ENCODE measurements at regions not wholly inside any gene's neighbourhood (a gene's known extent, or its start where the extent isn't known, plus 50 kb on each side); places are given as distances from the start of the nearest gene placed in this dataset.

DNA sequence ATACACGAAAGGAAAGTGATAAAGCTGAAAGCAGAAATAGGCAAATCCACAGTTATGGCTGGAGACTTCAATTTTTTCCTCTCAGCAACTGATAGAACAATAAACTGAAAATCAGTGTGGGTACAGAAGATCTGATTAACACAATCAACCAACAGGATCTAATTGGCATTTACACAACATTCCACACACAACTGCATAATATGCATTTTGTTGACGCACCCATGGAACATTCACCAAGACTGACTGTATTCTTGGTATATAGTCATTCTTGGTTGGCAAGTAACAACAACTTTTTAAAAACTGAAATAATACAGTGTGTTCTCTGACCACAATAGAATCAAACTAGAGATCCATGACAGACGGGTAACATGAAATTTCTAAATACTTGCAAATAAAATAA lies 218.7 kb upstream of the S1PR3 start:
- Mint-ChIP-seq H3K27me3 (peaks cover 0 to 30% (median 11%) of the 10 kb centered on the region in 3 donors), H3K36me3 (no peaks in the 10 kb centered on the region), H3K4me1 (peaks cover 13 to 17% (median 13%) of the 10 kb centered on the region in 3 donors), H3K9me3 (peaks cover 0 to 2% (median 0%) of the 10 kb centered on the region in 7 donors), H3K4me3 (no peak overlapping the region), H3K27ac (no peak overlapping the region)
- no peak for ATAC-seq (ENCODE audit: low read depth in 2 of 2)
- no peak for DNase-seq

DNA sequence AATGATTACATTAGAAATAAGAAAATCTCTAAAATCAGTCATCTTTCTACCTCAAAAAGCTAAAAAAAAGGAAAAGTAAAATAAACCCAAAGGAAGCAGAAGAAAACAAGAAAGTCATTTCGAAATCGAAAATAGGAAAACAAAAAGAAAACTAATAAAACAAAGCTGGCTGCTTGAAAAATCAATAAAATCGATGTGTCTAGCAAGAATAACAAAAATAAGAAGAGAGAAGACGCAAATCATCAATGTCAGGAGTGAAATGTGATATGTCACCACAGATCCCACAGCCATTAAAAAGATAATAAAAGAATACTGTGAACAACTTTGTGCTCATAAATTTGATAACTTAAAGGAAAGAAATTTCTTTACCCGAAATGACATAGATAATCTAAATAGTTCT lies 218.1 kb upstream of the S1PR3 start:
- Mint-ChIP-seq H3K4me3 (peak overlapping the region in 1 of 8 donors; percentile 29), H3K9me3 (no peaks in the 10 kb centered on the region)

DNA sequence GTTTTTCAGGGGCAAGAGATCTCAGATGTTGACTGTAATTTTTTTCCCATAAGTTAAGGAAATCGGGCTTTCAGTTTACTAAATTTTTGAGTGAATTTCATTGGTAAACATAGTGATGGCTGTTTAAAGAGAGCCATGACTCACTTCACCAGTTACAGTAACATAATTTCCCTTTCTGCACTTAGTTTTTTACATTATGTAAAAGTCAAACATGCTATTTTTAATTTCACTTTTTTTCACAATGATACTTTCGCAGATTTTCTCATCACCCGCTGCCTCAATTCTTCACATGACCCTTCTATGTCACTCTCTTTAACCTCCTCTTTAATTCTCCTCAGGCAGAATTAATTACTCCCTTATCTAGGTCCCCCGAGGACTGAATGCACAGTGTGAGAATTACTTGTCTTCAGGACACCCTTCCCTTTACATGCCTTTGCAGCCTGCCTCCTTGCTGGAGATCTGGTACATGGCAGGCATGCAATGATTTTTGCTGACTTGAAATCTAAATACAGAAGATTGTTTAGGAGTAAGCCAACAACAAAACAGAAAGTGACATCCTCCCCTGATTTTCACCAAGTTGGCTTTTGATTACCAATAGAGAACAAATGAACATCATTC lies 217.5 kb upstream of the S1PR3 start:
- no peak for ATAC-seq (ENCODE audit: low read depth in 2 of 2)
- peaks cover 23 to 24% (median 23%) of the 10 kb centered on the region in 3 donors for H3K4me1 Mint-ChIP-seq

More for the DNA sequence above, 218.1 kb upstream of the S1PR3 start:
- H3K4me1 Mint-ChIP-seq, result peaks cover 19 to 23% (median 19%) of the 10 kb centered on the region in 3 donors
- DNase-seq (no peak), ATAC-seq (ENCODE audit: low read depth in 2 of 2) (no peak)
- no peak overlapping the region for H3K27ac Mint-ChIP-seq
- H3K36me3 Mint-ChIP-seq, result no peaks in the 10 kb centered on the region
- peaks cover 0 to 30% (median 11%) of the 10 kb centered on the region in 3 donors for H3K27me3 Mint-ChIP-seq

DNA sequence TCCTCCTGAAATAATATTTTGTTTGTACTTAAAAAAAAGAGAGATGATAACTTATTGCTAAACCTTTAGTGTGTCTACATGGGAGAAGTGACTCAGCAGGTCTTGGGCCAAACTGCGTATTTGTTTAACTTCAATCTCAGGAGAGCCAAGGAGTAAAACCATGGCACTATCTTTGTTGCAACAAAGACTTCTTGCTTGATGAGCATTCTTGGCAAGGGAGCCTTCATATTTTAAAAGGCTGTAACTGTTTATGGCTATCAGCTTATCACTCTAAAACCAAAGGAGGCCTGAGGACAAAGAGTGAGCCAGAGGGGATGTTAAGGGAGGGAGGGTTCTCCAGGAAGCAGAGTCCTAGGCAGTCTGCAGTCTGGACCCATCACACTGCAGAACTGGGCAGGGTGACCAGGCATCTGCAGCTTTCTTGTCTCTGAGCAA lies 216.2 kb upstream of the S1PR3 start:
- ATAC-seq (ENCODE audit: low read depth in 2 of 2) (no peak), DNase-seq (no peak)
- peak overlapping the region in 1 of 8 donors; percentile 42 for H3K4me3 Mint-ChIP-seq

More for the DNA sequence above, 217.5 kb upstream of the S1PR3 start:
- no peak overlapping the region for H3K27ac Mint-ChIP-seq
- no peak for DNase-seq
- no peaks in the 10 kb centered on the region for H3K36me3 Mint-ChIP-seq
- H3K27me3 Mint-ChIP-seq, result peaks cover 0 to 30% (median 11%) of the 10 kb centered on the region in 3 donors
- no peaks in the 10 kb centered on the region for H3K9me3 Mint-ChIP-seq
- no peak overlapping the region for H3K4me3 Mint-ChIP-seq

DNA sequence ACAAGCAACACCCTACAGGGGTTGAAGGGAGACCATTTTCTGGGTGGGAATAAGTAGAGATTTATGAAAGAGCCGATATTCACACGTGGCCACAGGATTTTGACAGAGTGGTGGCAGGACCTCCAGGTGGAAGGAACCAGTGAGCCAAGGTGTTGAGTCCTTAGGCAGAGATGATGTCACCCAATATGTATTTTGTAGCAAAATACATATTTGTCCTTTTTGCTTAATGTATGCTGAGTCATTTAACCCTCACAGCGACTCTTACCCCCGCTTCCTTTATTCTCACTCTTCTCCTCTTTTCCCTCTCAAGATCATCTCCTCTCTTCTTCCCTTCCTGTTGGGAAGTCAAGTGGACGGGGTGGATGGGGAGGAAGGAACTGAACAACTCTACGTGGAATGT lies 215.7 kb upstream of the S1PR3 start:
- Mint-ChIP-seq H3K4me1 (peaks cover 23 to 24% (median 23%) of the 10 kb centered on the region in 3 donors), H3K9me3 (no peaks in the 10 kb centered on the region), H3K27ac (no peak overlapping the region), H3K27me3 (peaks cover 0 to 30% (median 11%) of the 10 kb centered on the region in 3 donors), H3K4me3 (peak overlapping the region in 1 of 8 donors; percentile 42), H3K36me3 (no peaks in the 10 kb centered on the region)
- DNase-seq (no peak), ATAC-seq (ENCODE audit: low read depth in 2 of 2) (no peak)

More for the DNA sequence above, 216.2 kb upstream of the S1PR3 start:
- H3K4me1 Mint-ChIP-seq, result peaks cover 23 to 24% (median 23%) of the 10 kb centered on the region in 3 donors
- no peaks in the 10 kb centered on the region for H3K36me3 Mint-ChIP-seq
- H3K27me3 Mint-ChIP-seq, result peaks cover 0 to 30% (median 11%) of the 10 kb centered on the region in 3 donors
- no peaks in the 10 kb centered on the region for H3K9me3 Mint-ChIP-seq
- H3K27ac Mint-ChIP-seq, result no peak overlapping the region

DNA sequence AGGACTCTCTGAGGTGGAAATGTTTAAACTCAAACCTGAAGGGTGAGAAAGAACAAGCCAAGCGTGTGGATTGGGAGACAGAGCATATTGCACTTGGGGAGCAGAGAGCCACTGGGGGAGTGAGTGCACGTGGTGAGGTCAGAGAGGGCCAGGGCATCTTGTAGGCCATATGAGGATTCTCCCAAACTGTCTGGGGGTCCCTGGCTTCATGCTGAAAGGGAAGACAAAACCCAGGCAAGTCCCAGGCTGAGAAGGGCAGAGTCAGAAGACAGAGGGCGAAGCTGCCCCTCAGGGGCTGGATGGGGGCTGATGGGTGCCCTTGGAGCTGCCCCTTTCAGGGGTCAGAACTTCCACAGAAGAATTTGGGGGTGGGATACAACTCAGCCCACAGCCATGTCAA lies 215.3 kb upstream of the S1PR3 start:
- Mint-ChIP-seq H3K27me3 (peaks cover 0 to 30% (median 11%) of the 10 kb centered on the region in 3 donors), H3K9me3 (no peaks in the 10 kb centered on the region), H3K27ac (peak overlapping the region in 1 of 6 donors; percentile 48), H3K36me3 (no peaks in the 10 kb centered on the region), H3K4me1 (peaks cover 23 to 24% (median 23%) of the 10 kb centered on the region in 3 donors), H3K4me3 (no peak overlapping the region)
- ATAC-seq (ENCODE audit: low read depth in 2 of 2) (no peak), DNase-seq (no peak)

DNA sequence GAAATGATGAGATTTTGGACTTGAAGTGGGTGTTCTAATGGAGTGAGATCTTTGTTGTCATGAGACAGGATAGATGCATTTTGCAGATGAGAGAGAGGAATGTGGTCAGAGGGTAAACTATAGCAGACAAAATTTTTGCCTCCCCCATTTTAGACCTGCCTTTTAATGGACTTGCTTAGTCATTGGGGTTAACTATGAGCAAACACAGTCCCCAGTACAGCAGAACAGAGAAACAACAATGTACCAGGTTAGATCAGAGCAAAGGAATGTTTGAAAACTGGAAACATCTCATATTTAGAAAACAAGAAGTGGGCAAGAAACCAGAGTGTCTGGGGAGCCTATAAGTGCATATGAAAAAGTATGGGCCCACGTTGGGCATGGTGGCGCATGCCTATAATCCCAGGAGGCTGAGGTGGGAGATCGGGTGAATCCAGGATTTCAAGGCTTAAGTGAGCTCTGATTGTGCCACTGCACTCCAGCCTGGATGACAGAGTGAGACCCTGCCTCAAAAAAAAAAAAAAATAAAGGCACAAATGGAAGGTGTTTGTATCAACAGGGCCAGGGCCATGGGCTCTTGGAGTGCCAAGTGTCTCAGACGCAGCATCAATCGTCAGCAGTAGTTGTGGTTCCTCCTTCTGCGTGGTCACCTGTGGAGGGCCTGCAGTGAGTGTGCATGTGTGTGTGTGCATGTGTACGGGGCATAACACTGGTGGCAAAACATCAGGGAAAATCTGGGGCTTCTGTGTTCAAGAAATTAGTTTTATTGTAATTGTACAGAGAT lies 214.4 kb upstream of the S1PR3 start:
- Mint-ChIP-seq H3K36me3 (no peaks in the 10 kb centered on the region), H3K27me3 (peaks cover 3 to 30% (median 15%) of the 10 kb centered on the region in 3 donors), H3K4me3 (peak overlapping the region in 5 of 8 donors; percentile 2 to 84 (median 46)), H3K27ac (peak overlapping the region in 5 of 6 donors; percentile 31 to 78 (median 38)), H3K9me3 (no peaks in the 10 kb centered on the region), H3K4me1 (peaks cover 24 to 27% (median 25%) of the 10 kb centered on the region in 3 donors)
- DNase-seq (peak; percentile 20), ATAC-seq (ENCODE audit: low read depth in 2 of 2) (peak; percentile 94)

DNA sequence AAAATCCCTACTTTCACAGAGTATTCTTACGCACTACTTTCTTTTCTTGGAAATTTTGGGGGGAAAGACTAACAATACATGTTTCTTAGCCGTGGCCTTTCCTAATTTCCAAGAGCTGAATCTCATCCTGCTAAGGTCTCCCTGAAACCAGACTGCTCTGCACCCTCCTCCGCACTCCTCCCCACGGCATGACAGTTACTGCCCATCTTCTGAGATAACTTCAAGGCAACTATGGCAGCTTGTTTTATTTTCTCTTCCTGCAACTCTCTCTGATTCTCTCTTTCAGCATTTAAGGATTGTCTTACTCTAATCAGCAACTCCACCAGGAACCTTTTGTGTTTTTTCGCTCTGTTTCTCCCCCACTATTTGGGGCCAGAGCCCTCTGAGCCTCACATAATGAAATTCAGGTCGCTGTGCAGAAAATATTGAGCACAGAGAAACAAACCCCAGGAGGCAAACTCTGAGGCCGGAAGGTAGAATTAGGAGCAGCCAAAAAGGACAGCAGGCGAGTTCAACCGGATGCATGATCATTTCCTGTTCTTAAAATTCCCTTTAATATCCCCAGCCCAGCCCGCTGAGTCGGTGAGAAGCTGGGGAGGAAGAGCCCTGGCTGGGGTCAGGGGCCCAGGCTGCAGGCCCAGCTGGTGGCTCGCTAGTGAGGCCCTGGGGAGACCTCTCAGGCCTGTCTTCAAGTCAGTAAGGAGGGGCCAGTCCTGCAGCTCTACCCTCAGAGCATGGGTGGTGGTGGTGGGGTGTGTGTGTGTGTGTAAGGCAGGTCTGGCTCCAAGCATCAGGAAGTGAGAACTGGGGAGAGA lies 213.6 kb upstream of the S1PR3 start:
- peak in 1 of 2 donors; percentile 22 for ATAC-seq (ENCODE audit: low read depth in 2 of 2)
- Mint-ChIP-seq H3K27ac (peak overlapping the region in 4 of 6 donors; percentile 0 to 89 (median 34)), H3K4me3 (peak overlapping the region in 5 of 8 donors; percentile 7 to 84 (median 29)), H3K4me1 (peaks cover 27 to 35% (median 32%) of the 10 kb centered on the region in 3 donors), H3K36me3 (no peaks in the 10 kb centered on the region), H3K27me3 (peaks cover 4 to 24% (median 21%) of the 10 kb centered on the region in 3 donors), H3K9me3 (no peaks in the 10 kb centered on the region)
- no peak for DNase-seq

DNA sequence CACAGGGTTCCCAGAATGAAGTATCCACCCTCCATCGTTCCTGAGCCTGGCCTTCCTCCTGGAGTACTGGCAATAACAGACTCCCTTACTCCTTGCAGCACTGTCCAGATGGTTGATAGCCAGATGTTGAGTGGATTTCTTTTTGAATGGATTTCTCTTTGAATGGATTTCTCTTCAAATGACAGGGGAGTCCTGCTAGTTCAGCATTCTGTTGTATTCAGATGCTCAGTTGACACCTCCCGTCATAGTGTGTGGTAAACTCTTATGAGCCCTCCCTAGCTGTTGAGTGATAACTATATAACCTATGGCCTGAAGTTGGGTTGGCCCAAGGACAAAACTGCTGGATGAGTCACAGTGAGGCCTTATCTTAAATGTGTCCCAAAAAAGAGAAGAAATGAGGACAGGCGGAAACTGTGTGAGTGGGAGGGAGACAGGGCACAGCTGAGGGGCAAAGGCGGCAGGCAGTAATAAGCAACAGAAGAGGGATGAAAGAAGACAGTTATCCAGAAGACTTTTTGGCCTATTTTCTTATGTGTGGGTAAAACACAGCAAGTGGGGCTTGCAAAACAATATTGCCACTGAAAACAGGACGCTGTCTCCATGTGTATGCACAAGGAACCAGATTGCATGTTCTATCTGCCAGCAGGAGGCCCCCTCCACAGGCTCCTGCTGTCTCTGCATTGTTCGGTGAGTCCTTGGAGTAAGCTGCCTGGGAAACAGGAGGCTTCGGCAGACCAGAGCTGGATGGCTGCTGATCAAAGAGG lies 209.5 kb upstream of the S1PR3 start:
- H3K27ac Mint-ChIP-seq, result peak overlapping the region in 1 of 6 donors; percentile 51
- peaks cover 24 to 49% (median 46%) of the 10 kb centered on the region in 3 donors for H3K4me1 Mint-ChIP-seq
- H3K36me3 Mint-ChIP-seq, result no peaks in the 10 kb centered on the region
- DNase-seq (no peak), ATAC-seq (ENCODE audit: low read depth in 2 of 2) (no peak)
- H3K9me3 Mint-ChIP-seq, result peaks cover 0 to 3% (median 0%) of the 10 kb centered on the region in 7 donors
- peak overlapping the region in 1 of 8 donors; percentile 3 for H3K4me3 Mint-ChIP-seq
- peaks cover under 1 to 29% (median 9%) of the 10 kb centered on the region in 3 donors for H3K27me3 Mint-ChIP-seq

DNA sequence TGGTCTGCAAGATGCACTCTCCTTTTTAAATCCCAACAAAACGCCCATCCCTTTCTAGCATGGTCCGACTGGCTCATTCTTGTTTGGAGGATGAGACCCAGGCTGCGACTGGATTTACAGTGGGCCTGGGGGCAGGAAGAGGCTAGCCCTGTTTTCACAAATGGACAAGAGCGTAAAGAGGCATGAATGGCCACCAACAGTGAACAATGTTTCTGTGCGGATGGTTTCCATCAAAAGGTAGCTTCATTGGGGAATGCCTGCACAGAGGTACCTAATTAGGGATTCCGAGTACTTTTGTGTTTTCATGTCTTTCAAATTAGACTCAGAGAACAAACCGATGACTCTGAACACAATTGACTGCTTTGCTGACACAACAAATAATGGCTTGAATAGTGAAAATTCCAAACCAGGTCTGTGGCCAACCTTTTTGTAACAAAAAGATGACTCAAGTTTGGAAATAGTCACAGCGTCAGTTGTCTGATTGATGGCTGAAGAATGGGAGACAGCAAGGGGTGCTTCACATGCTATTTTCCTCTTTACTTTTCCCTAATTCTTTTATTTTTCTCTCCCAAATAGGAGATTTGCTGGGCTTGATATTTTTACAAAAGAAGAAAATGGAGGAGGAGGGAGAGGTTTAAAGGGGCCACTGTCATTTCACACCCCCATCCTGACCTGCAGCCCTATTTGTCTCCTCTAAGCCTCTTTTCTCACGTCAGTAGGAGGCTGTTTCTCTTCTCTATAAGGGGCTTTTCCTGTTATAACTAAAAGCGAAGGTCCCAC lies 208.1 kb upstream of the S1PR3 start:
- no peak for ATAC-seq (ENCODE audit: low read depth in 2 of 2)
- peaks cover 0 to 3% (median 0%) of the 10 kb centered on the region in 7 donors for H3K9me3 Mint-ChIP-seq
- peaks cover 14 to 36% (median 33%) of the 10 kb centered on the region in 3 donors for H3K4me1 Mint-ChIP-seq
- H3K27me3 Mint-ChIP-seq, result peaks cover 9 to 38% (median 9%) of the 10 kb centered on the region in 3 donors
- DNase-seq, result no peak
- H3K27ac Mint-ChIP-seq, result peak overlapping the region in 2 of 6 donors; percentile 51 to 86
- H3K36me3 Mint-ChIP-seq, result no peaks in the 10 kb centered on the region
- H3K4me3 Mint-ChIP-seq, result peak overlapping the region in 6 of 8 donors; percentile 30 to 72 (median 61)

DNA sequence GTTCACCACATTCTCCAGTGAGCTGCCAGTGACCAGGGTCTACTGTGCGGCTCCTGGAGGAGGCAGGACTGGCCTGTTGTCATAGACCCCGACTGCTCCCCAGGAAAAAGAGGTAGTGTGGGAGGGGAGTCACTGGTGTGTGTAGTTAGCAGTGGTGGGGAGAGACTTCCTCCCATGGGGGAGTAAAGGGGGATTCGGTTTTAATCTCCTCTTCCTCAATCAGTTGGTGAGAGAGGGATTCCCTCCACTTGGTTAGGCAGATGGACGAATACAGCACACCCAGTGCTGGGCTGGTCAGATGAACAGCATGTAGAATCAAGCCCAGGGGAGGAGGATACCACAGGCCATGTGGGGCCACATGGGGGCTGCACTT lies 207.6 kb upstream of the S1PR3 start:
- H3K36me3 Mint-ChIP-seq, result no peaks in the 10 kb centered on the region
- peaks cover 9 to 40% (median 15%) of the 10 kb centered on the region in 3 donors for H3K27me3 Mint-ChIP-seq
- H3K4me3 Mint-ChIP-seq, result peak overlapping the region in 6 of 8 donors; percentile 30 to 72 (median 61)
- ATAC-seq (ENCODE audit: low read depth in 2 of 2) (peak; percentile 84), DNase-seq (peak; percentile 21)
- H3K9me3 Mint-ChIP-seq, result peaks cover 0 to 3% (median 0%) of the 10 kb centered on the region in 7 donors
- H3K27ac Mint-ChIP-seq, result peak overlapping the region in 3 of 6 donors; percentile 24 to 86 (median 37)
- peaks cover 13 to 31% (median 29%) of the 10 kb centered on the region in 3 donors for H3K4me1 Mint-ChIP-seq

DNA sequence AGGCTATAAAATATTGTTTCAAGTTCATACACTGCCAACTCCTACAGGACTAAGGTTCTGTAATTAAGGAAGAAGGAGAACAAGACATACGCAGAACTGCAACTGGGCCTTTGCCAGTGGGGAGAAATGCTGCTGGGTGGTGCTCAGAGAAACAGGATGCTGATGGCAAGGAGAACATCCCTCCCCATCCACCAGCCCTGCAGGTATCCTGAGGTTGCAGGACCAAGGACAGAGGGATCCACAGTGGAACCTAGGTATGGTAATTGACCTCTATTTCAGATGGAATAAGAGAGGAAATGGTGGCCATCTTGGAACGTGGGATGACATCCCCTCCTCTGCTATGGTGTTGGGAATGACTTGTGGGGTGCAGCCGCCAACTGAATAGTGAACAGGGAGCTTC lies 206.3 kb upstream of the S1PR3 start:
- no peak for DNase-seq
- peaks cover 9 to 40% (median 15%) of the 10 kb centered on the region in 3 donors for H3K27me3 Mint-ChIP-seq
- H3K4me1 Mint-ChIP-seq, result peaks cover 13 to 31% (median 29%) of the 10 kb centered on the region in 3 donors
- no peak overlapping the region for H3K4me3 Mint-ChIP-seq
- H3K9me3 Mint-ChIP-seq, result peaks cover 0 to 3% (median 0%) of the 10 kb centered on the region in 7 donors
- ATAC-seq (ENCODE audit: low read depth in 2 of 2), result no peak
- no peak overlapping the region for H3K27ac Mint-ChIP-seq
- no peaks in the 10 kb centered on the region for H3K36me3 Mint-ChIP-seq
